ENCODE measurements at regions not wholly inside any gene's neighbourhood (a gene's known extent, or its start where the extent isn't known, plus 50 kb on each side); places are given as distances from the start of the nearest gene placed in this dataset.
"Not testable (repeated sequence)": the region's sequence is repeated elsewhere in the genome, so short reads cannot be mapped to it uniquely, and the experiment has no call there.

DNA sequence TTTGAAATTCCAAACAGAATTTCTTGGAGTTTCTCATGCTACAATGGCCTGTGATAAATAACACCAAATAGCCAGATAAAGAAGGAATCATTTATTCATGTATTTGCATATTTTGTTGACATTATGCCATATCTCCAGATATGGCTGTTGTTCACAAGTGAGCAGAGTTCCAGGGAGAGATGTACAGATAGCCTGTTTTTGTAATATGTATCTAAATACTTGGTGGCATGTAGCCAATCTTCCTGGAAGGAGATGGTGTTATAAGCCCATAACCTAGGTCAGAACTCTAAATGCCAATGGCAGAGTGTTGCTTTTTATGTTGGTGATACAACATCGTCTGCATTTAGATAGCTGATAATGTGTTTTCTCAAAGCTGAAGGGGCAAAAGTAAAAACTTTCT is 292.2 kb downstream of the FBXO8 start:
- TF ChIP-seq, protein P1, sequence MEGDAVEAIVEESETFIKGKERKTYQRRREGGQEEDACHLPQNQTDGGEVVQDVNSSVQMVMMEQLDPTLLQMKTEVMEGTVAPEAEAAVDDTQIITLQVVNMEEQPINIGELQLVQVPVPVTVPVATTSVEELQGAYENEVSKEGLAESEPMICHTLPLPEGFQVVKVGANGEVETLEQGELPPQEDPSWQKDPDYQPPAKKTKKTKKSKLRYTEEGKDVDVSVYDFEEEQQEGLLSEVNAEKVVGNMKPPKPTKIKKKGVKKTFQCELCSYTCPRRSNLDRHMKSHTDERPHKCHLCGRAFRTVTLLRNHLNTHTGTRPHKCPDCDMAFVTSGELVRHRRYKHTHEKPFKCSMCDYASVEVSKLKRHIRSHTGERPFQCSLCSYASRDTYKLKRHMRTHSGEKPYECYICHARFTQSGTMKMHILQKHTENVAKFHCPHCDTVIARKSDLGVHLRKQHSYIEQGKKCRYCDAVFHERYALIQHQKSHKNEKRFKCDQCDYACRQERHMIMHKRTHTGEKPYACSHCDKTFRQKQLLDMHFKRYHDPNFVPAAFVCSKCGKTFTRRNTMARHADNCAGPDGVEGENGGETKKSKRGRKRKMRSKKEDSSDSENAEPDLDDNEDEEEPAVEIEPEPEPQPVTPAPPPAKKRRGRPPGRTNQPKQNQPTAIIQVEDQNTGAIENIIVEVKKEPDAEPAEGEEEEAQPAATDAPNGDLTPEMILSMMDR (conservative IDR thresholded peaks at IDR 0.05; ENCODE audit: control insufficient read depth, insufficient read depth, low read depth, low read length) = no peak
- DNase-seq (ENCODE audit: low read depth) = no peak
- H3K4me3 ChIP-seq (ENCODE audit: control insufficient read depth, low read depth, low read length) = no peak overlapping the region

DNA sequence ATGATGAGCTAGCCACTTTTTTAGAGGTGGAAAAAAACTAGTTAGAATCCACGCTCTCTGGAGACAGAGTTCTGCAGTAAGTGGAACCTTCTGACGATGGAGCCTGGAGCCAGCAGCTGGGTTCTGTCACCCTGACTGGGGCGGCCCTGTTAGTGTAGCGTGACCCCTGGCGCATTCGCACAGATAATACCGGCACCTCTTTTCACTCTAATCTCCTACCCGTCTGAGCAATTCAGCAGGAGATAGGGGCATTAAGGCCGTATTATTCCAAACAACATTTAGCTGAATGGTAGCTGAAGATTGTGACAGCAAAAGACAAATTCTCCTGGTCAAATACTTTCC is 292.6 kb downstream of the FBXO8 start:
- TF ChIP-seq, protein P1 (conservative IDR thresholded peaks at IDR 0.05; ENCODE audit: control insufficient read depth, insufficient read depth, low read depth, low read length) = no peak
- DNase-seq (ENCODE audit: low read depth) = no peak
- no peak overlapping the region for H3K4me3 ChIP-seq (ENCODE audit: control insufficient read depth, low read depth, low read length)

DNA sequence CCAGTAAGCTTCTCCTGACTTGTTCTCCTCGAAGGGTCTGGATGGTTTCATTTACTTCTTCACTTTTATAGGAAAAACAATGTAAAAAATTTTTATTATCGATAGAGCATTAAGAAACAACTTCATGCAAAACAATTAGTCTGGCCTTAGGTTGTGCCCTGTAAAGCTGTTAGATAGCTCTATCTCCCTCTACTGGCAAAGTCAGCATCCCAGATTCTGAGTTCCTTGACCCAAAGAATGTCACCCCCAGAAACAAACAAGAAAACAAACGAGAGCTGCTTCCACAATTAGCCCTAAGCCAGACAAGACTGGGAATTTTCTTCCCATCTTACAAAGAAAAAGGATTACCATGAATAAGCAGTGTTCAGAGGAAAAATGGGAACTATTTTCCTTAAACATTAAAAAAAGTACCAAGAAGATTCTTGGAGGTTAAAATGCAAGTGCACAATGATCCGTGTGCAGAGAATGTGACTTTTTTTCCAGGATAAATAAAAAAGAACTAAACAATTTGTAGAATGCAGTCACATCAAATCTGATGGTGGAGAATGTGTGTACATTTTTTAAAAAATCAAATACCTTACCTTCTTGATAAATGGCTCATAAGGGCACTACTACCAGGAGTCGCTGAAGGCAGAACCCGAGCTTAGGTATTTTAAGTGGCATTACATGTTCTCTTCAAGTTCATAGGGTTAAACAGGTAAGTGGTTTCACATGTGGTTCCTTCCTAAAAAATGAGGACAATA is 293.2 kb downstream of the FBXO8 start:
- peak; percentile 70 for DNase-seq (ENCODE audit: low read depth)
- TF ChIP-seq, protein P1 (conservative IDR thresholded peaks at IDR 0.05; ENCODE audit: control insufficient read depth, insufficient read depth, low read depth, low read length) = peak; percentile 80
- no peak overlapping the region for H3K4me3 ChIP-seq (ENCODE audit: control insufficient read depth, low read depth, low read length)

DNA sequence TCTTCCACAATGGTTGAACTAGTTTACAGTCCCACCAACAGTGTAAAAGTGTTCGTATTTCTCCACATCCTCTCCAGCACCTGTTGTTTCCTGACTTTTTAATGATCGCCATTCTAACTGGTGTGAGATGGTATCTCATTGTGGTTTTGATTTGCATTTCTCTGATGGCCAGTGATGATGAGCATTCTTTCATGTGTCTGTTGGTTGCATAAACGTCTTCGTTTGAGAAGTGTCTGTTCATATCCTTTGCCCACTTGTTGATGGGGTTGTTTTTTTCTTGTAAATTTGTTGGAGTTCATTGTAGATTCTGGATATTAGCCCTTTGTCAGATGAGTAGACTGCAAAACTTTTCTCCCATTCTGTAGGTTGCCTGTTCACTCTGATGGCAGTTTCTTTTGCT is 319.9 kb downstream of the FBXO8 start:
- DNase-seq (ENCODE audit: low read depth); H3K4me3 ChIP-seq (ENCODE audit: control insufficient read depth, low read depth, low read length): not testable (repeated sequence)

DNA sequence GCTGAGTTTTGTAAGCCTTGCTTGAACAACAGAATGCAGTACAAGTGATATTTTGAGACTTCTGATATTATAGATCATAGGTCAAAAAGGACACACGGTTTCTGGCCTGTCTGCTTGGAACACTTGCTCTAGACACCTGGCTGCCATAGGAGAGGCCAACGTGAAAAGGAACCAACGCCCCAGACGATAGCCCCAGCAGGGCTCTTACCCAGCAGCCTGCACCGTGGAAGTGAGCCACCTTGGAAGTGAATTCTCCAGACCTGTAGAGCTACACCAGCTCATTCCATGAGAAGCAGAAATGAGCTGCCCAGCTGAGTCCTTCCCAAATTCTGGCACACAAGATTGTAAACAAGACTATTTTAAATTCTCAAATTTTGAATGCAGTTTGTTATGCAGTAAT is 323.1 kb downstream of the FBXO8 start:
- H3K4me3 ChIP-seq (ENCODE audit: control insufficient read depth, low read depth, low read length) = no peak overlapping the region
- TF ChIP-seq, protein P1 (conservative IDR thresholded peaks at IDR 0.05; ENCODE audit: control insufficient read depth, insufficient read depth, low read depth, low read length) = no peak
- no peak for DNase-seq (ENCODE audit: low read depth)

DNA sequence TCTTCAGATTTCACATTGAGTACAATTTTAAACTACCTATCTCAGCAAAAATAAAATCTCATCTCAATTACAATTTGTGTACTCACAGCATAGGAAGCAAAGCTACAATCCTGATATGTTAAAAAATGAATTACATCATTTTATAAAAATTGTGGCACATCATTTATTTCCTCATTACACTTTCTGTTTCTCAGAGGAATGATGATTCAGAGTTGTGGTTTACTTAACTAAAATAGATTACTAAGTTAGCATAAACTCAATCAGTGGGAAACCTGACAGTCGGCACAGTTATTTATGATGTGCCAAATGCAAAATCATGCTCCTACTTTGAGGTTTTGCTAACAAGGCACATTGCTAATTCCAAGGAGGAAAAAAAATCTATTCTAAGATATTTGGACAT is 325.0 kb downstream of the FBXO8 start:
- DNase-seq (ENCODE audit: low read depth) = peak; percentile 47
- TF ChIP-seq, protein P1 (conservative IDR thresholded peaks at IDR 0.05; ENCODE audit: control insufficient read depth, insufficient read depth, low read depth, low read length) = no peak
- H3K4me3 ChIP-seq (ENCODE audit: control insufficient read depth, low read depth, low read length) = no peak overlapping the region

DNA sequence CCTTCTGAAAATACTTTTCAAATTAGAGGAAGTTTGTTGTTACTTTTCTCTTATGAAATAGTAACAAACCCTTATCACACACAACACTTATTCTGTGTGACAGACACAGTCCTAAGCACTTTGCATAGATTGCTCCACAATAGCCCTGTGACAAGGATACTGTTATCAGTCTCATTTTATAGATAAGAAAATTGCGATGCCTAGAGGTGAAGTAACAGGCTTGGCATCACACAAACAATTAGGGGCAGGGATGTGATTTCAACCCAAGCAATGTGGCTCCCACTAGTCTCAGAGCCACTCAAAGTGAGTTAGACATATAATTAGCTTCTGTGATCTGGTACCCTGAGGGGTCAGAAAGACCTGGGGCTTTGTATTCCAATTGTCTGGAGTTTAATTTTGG is 339.9 kb downstream of the FBXO8 start:
- TF ChIP-seq, protein P1 (conservative IDR thresholded peaks at IDR 0.05; ENCODE audit: control insufficient read depth, insufficient read depth, low read depth, low read length) = no peak
- no peak for DNase-seq (ENCODE audit: low read depth)

More for the DNA sequence above, 339.9 kb downstream of the FBXO8 start:
- H3K4me3 ChIP-seq (ENCODE audit: control insufficient read depth, low read depth, low read length) = no peak overlapping the region
